NCI-H1436 treated with DMSO at 0.1 percent for 48 hours (cell line): ENCODE measurements at regions not wholly inside any gene's neighbourhood (a gene's known extent, or its start where the extent isn't known, plus 50 kb on each side); places are given as distances from the start of the nearest gene placed in this dataset.

ENCODE experiments used
- DNase-seq: peaks from one replicate; lab custom pipeline; 2025; lab: John Stamatoyannopoulos, UW

GRCh38 chr7:24199978-24200377 lies 84.0 kb upstream of the NPY start:
- DNase-seq, result peak; percentile 24

DNA sequence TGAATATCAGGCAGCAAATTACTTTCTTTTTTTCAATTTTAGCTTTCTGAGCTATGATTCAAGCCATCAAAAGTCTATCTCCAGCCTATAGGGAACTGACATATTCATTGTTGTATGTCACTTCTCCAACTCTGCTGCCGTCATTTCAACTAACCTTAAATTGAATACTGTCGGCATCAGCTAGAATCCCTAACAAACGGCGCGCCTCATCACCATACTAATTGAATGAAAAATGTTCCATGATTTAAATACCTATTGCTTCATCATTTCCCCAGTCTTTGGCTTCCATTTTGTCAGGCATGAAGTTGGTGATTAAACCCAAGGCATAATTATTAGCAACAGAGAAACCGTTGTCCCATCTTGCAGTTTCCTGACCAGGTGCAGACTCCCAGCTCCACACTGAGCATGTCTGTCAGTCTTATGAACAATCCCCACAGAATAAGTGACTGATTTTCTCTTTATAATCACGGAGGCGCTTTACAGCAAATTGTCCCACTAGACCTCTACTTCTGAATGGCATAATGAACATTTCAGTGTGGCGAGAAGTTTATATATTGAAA lies 83.5 kb upstream of the NPY start:
- DNase-seq, result peak; percentile 62

- no peak for DNase-seq
Observed at GRCh38 chr7:24201226-24201625, 82.8 kb upstream of the NPY start.

DNA sequence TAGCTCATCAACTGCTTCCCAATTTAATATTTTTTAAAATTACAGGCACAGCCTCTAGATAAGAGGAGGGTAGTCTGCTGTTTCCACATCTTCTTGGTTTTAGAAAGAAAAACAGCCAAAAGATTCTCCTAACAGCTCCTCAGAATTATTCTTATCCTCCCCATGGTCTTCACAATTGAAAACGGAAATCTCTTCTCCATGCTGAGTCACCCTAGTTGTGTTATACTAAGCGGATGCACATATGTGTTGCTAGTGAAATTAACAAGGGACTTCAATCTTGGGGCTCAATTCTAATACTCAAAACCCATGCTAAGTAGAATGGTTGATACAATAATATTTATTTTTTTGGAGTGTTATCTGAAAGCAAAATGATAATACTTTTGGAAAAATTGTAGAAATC lies 71.9 kb upstream of the NPY start:
- DNase-seq, result no peak

DNA sequence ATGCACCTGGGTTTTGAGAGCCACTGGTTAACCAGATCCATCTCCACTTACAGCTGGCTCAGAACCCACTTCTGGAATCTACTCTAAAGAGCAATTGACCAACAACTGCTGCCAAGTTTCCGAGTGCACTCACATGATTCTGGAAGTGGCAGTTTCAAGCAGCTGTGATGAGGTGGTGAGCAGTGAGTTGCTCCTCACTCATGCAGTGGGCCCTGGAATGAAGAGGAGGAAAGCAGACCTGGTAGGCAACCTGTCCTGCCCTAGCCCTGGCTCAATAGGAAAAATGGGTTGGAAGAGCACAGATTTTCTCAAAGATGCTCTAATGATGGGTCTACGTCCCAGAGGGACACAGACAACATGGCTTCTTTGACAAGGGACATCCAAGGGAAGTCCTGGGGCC lies 70.7 kb upstream of the NPY start:
- DNase-seq, result no peak

- DNase-seq, result no peak
Observed at GRCh38 chr7:24214670-24215069, 69.3 kb upstream of the NPY start.

DNA sequence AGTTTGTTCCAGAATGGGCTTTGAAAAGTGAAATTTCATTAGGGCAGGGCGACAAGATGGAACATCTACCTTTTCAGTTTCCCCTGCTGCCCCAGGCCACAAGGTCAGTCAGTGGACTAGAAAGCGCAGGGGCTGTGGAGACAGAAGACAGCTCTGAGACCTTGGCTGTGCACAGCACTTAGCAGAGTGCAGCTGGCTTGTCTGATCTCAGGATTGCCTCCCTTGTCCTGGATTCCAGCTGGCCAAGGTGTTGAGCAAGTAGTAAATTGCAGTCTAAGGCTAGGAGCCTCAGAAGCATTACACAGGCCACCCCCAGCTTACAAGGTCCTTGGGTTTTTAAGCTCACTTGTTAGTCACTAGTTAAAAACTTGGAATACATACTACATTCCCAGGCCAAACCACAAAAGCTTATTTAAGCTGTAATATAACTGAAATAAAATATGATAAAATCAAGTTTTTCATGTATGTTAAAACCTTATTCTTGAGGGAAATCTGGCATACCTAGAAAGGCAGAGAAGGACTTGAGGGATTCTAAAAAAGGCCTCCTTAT lies 67.3 kb upstream of the NPY start:
- DNase-seq, result no peak

GRCh38 chr7:24221500-24221899 lies 62.5 kb upstream of the NPY start:
- DNase-seq, result no peak

DNA sequence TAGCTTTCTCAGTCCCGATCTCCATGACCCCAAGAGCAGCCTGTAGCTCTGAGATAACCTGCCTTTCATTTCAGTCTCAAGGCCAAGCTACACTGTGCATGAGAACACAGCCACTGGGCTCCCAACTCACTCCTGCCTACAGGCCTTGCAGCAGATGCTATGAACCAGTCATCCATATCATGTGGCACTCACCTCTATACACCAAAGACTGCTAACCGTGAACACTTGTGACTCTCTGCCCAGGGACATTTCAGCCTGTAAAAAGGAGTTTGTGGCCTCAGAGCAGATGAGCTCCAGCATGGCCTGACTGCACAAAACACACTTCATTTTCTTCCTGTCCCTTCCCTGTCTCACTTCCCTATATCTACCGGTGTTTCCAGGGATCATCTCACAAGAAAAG lies 56.9 kb upstream of the NPY start:
- no peak for DNase-seq

DNA sequence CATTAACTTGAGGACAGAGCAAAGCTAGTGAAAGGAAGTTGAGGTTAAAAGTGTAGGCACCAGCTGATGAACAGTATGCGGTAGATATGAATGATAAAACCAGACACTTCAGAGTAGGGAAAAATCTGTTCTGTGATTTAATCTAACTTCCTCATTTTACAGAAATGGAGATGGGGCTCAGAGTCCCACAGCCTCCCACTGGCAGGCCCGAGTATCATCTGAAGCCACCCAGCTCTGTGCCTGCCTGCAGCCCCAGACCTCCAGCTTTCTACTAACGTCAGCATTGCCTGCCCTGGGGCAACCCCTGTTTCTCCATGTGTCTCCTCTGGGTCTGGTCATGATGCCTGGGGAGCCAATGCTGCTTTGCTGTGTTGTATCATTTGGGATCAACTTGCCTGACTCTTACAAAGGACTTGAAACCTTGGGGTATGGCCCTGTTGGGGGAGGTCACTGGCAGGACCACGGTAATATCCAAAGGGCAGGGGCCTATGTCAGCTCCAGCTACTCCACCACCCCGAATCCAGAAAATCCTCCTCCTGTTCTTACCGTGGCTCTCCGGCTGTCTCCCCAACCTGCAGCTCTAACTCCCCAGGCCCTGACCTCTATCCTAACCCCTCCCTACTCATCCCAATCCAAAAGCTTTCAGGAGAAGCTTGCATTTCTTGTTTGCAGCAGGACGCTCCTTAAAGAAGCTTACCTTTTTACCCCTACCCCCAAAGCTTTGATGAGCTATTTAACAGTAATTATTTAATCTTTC lies 56.2 kb upstream of the NPY start:
- DNase-seq, result no peak

DNA sequence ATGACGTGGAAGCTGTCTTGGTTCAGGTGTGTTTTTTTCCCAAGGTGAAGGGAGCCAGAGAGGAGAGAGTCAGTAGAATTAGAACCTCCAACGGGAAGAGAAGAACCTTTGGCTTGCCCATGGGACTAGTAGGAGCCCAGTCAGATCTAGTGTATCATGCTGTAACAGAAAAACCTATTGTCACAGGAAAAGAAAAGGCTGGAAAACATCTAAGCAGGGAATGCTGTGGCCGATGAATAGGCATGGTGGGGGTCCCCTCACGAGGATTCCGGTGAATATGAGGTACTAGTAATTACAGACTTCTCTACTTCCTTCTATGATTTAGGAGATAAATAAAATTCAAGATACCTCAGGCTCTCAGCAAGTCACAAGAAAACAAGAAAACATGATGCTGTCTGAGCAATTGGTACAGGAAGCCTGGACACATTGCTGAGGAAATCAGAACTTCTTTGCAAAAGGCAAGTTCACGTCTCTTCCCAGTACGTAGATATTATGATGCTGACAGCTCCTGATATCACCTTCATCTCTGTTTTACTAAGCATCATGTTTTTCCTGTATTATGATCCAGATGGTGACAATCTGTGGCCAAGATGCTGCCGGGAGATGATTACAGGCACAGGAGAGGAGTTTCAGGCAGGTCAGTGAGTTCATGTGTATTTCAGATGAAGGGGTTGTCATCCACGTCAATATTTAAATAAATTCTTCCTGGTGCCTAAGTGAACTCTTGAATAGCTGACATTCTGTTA lies 54.3 kb upstream of the NPY start:
- DNase-seq, result no peak

- DNase-seq, result no peak
Observed at GRCh38 chr7:24231493-24231892, 52.5 kb upstream of the NPY start.

DNA sequence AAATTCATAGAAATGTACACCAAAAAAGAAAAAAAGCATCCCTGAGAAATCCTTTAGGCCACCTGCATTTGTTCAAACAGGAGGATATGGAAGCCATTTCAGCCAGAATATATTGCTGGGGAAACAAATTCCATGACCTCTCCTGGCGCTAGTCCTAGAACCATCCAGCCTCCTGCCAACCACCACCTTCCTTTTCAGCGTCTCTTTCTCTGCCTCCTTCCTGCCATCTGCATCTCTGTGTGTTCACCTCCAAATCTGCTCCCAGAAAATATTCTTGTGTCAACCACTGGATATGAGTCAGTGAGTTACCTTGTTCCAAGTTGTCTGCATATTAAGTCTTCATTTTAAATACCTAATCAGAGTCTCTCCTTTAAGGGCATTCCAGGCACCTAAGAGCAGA lies 50.6 kb upstream of the NPY start:
- DNase-seq, result no peak
